ENCODE measurements at regions not wholly inside any gene's neighbourhood (a gene's known extent, or its start where the extent isn't known, plus 50 kb on each side); places are given as distances from the start of the nearest gene placed in this dataset.

GRCh38 chr13:105474983-105475610 lies 1060.4 kb downstream of the EFNB2 start:
- H2AFZ ChIP-seq (ENCODE audit: low read length), result no peak overlapping the region
- no peak overlapping the region for H3K9ac ChIP-seq (ENCODE audit: low read length)
- no peak overlapping the region for H3K4me3 ChIP-seq (ENCODE audit: low read length)
- H3K4me2 ChIP-seq (ENCODE audit: low read depth, low read length, poor library complexity, severe bottlenecking), result no peak overlapping the region
- no peaks in the 10 kb centered on the region for H4K20me1 ChIP-seq (ENCODE audit: insufficient read depth, low read depth, low read length)
- H3K9me3 ChIP-seq (ENCODE audit: low read length), result peaks cover 22% of the 10 kb centered on the region
- no peak for DNase-seq
- H3K9me2 ChIP-seq (replicated peaks; ENCODE audit: insufficient read depth, low read length), result no peaks in the 10 kb centered on the region
- no peaks in the 10 kb centered on the region for H3K4me1 ChIP-seq (ENCODE audit: low read length)
- no peaks in the 10 kb centered on the region for H3K79me2 ChIP-seq (ENCODE audit: low read length)
- H3K27ac ChIP-seq (ENCODE audit: low read length), result no peak overlapping the region
- no peaks in the 10 kb centered on the region for H3K27me3 ChIP-seq (ENCODE audit: low read length)
- H3K36me3 ChIP-seq (ENCODE audit: insufficient read depth, low read length), result no peaks in the 10 kb centered on the region

GRCh38 chr13:105471673-105472072 lies 1063.8 kb downstream of the EFNB2 start:
- no peak overlapping the region for H3K4me3 ChIP-seq (ENCODE audit: low read length)
- H3K9me3 ChIP-seq (ENCODE audit: low read length), result peaks cover 16% of the 10 kb centered on the region
- no peaks in the 10 kb centered on the region for H3K27me3 ChIP-seq (ENCODE audit: low read length)
- H2AFZ ChIP-seq (ENCODE audit: low read length), result no peak overlapping the region
- no peak overlapping the region for H3K9ac ChIP-seq (ENCODE audit: low read length)
- no peaks in the 10 kb centered on the region for H3K36me3 ChIP-seq (ENCODE audit: insufficient read depth, low read length)
- no peaks in the 10 kb centered on the region for H3K9me2 ChIP-seq (replicated peaks; ENCODE audit: insufficient read depth, low read length)
- H3K79me2 ChIP-seq (ENCODE audit: low read length), result no peaks in the 10 kb centered on the region
- H3K4me2 ChIP-seq (ENCODE audit: low read depth, low read length, poor library complexity, severe bottlenecking), result no peak overlapping the region
- H3K4me1 ChIP-seq (ENCODE audit: low read length), result no peaks in the 10 kb centered on the region
- no peak overlapping the region for H3K27ac ChIP-seq (ENCODE audit: low read length)
- DNase-seq, result no peak
- H4K20me1 ChIP-seq (ENCODE audit: insufficient read depth, low read depth, low read length), result no peaks in the 10 kb centered on the region

GRCh38 chr13:105466376-105466775 lies 1069.1 kb downstream of the EFNB2 start:
- H3K27me3 ChIP-seq (ENCODE audit: low read length), result no peaks in the 10 kb centered on the region
- peaks cover 22% of the 10 kb centered on the region for H3K9me3 ChIP-seq (ENCODE audit: low read length)
- no peaks in the 10 kb centered on the region for H3K79me2 ChIP-seq (ENCODE audit: low read length)
- no peaks in the 10 kb centered on the region for H3K4me1 ChIP-seq (ENCODE audit: low read length)
- H3K4me2 ChIP-seq (ENCODE audit: low read depth, low read length, poor library complexity, severe bottlenecking), result no peak overlapping the region
- no peaks in the 10 kb centered on the region for H3K9me2 ChIP-seq (replicated peaks; ENCODE audit: insufficient read depth, low read length)
- no peak overlapping the region for H3K27ac ChIP-seq (ENCODE audit: low read length)
- no peak overlapping the region for H3K4me3 ChIP-seq (ENCODE audit: low read length)
- H2AFZ ChIP-seq (ENCODE audit: low read length), result no peak overlapping the region
- no peak overlapping the region for H3K9ac ChIP-seq (ENCODE audit: low read length)
- no peaks in the 10 kb centered on the region for H4K20me1 ChIP-seq (ENCODE audit: insufficient read depth, low read depth, low read length)
- no peak for DNase-seq
- no peaks in the 10 kb centered on the region for H3K36me3 ChIP-seq (ENCODE audit: insufficient read depth, low read length)

GRCh38 chr13:105465745-105466144 lies 1069.7 kb downstream of the EFNB2 start, which contains the start of gene DAOA:
TSS of gene DAOA (plus strand) at chr13:105466045.
- Histone ChIP-seq H3K4me1 (ENCODE audit: low read length) (no peaks in the 10 kb centered on the region), H3K36me3 (ENCODE audit: insufficient read depth, low read length) (no peaks in the 10 kb centered on the region), H3K4me2 (ENCODE audit: low read depth, low read length, poor library complexity, severe bottlenecking) (no peak within 1 kb of the TSS), H3K9ac (ENCODE audit: low read length) (no peak within 1 kb of the TSS), H3K27ac (ENCODE audit: low read length) (no peak within 1 kb of the TSS), H3K27me3 (ENCODE audit: low read length) (no peaks in the 10 kb centered on the region), H3K9me2 (replicated peaks; ENCODE audit: insufficient read depth, low read length) (no peaks in the 10 kb centered on the region), H3K4me3 (ENCODE audit: low read length) (no peak within 1 kb of the TSS), H3K79me2 (ENCODE audit: low read length) (no peaks in the 10 kb centered on the region), H3K9me3 (ENCODE audit: low read length) (peaks cover 25% of the 10 kb centered on the region), H2AFZ (ENCODE audit: low read length) (no peak within 1 kb of the TSS), H4K20me1 (ENCODE audit: insufficient read depth, low read depth, low read length) (no peaks in the 10 kb centered on the region)
- DNase-seq, result no peak

- Histone ChIP-seq H3K4me2 (ENCODE audit: low read depth, low read length, poor library complexity, severe bottlenecking) (no peak overlapping the region), H4K20me1 (ENCODE audit: insufficient read depth, low read depth, low read length) (no peaks in the 10 kb centered on the region), H3K9me2 (replicated peaks; ENCODE audit: insufficient read depth, low read length) (no peaks in the 10 kb centered on the region), H2AFZ (ENCODE audit: low read length) (no peak overlapping the region), H3K4me3 (ENCODE audit: low read length) (no peak overlapping the region), H3K9ac (ENCODE audit: low read length) (no peak overlapping the region), H3K27ac (ENCODE audit: low read length) (no peak overlapping the region), H3K27me3 (ENCODE audit: low read length) (no peaks in the 10 kb centered on the region), H3K4me1 (ENCODE audit: low read length) (no peaks in the 10 kb centered on the region), H3K36me3 (ENCODE audit: insufficient read depth, low read length) (no peaks in the 10 kb centered on the region), H3K79me2 (ENCODE audit: low read length) (no peaks in the 10 kb centered on the region), H3K9me3 (ENCODE audit: low read length) (peaks cover 26% of the 10 kb centered on the region)
- DNase-seq, result no peak
Observed at GRCh38 chr13:105465251-105465650, 1070.2 kb downstream of the EFNB2 start.

- H3K9me3 ChIP-seq (ENCODE audit: low read length), result peaks cover 31% of the 10 kb centered on the region
- no peaks in the 10 kb centered on the region for H3K79me2 ChIP-seq (ENCODE audit: low read length)
- no peak overlapping the region for H3K27ac ChIP-seq (ENCODE audit: low read length)
- no peaks in the 10 kb centered on the region for H3K4me1 ChIP-seq (ENCODE audit: low read length)
- no peaks in the 10 kb centered on the region for H3K9me2 ChIP-seq (replicated peaks; ENCODE audit: insufficient read depth, low read length)
- no peak overlapping the region for H2AFZ ChIP-seq (ENCODE audit: low read length)
- no peak overlapping the region for H3K9ac ChIP-seq (ENCODE audit: low read length)
- no peaks in the 10 kb centered on the region for H3K36me3 ChIP-seq (ENCODE audit: insufficient read depth, low read length)
- DNase-seq, result no peak
- H4K20me1 ChIP-seq (ENCODE audit: insufficient read depth, low read depth, low read length), result no peaks in the 10 kb centered on the region
- H3K4me2 ChIP-seq (ENCODE audit: low read depth, low read length, poor library complexity, severe bottlenecking), result no peak overlapping the region
- H3K27me3 ChIP-seq (ENCODE audit: low read length), result no peaks in the 10 kb centered on the region
- no peak overlapping the region for H3K4me3 ChIP-seq (ENCODE audit: low read length)
Observed at GRCh38 chr13:105464249-105464648, 1071.2 kb downstream of the EFNB2 start.

GRCh38 chr13:105463011-105463501 lies 1072.4 kb downstream of the EFNB2 start:
- H3K27me3 ChIP-seq (ENCODE audit: low read length), result no peaks in the 10 kb centered on the region
- H2AFZ ChIP-seq (ENCODE audit: low read length), result no peak overlapping the region
- H3K4me1 ChIP-seq (ENCODE audit: low read length), result no peaks in the 10 kb centered on the region
- H3K27ac ChIP-seq (ENCODE audit: low read length), result no peak overlapping the region
- H3K9me2 ChIP-seq (replicated peaks; ENCODE audit: insufficient read depth, low read length), result no peaks in the 10 kb centered on the region
- no peak overlapping the region for H3K4me3 ChIP-seq (ENCODE audit: low read length)
- peaks cover 28% of the 10 kb centered on the region for H3K9me3 ChIP-seq (ENCODE audit: low read length)
- H4K20me1 ChIP-seq (ENCODE audit: insufficient read depth, low read depth, low read length), result no peaks in the 10 kb centered on the region
- H3K4me2 ChIP-seq (ENCODE audit: low read depth, low read length, poor library complexity, severe bottlenecking), result no peak overlapping the region
- H3K36me3 ChIP-seq (ENCODE audit: insufficient read depth, low read length), result no peaks in the 10 kb centered on the region
- no peaks in the 10 kb centered on the region for H3K79me2 ChIP-seq (ENCODE audit: low read length)
- DNase-seq, result no peak
- H3K9ac ChIP-seq (ENCODE audit: low read length), result no peak overlapping the region

- no peak for DNase-seq
- H3K27me3 ChIP-seq (ENCODE audit: low read length), result no peaks in the 10 kb centered on the region
- no peaks in the 10 kb centered on the region for H3K36me3 ChIP-seq (ENCODE audit: insufficient read depth, low read length)
- H3K9me2 ChIP-seq (replicated peaks; ENCODE audit: insufficient read depth, low read length), result no peaks in the 10 kb centered on the region
- peaks cover 28% of the 10 kb centered on the region for H3K9me3 ChIP-seq (ENCODE audit: low read length)
- no peak overlapping the region for H3K27ac ChIP-seq (ENCODE audit: low read length)
- H4K20me1 ChIP-seq (ENCODE audit: insufficient read depth, low read depth, low read length), result no peaks in the 10 kb centered on the region
- no peak overlapping the region for H2AFZ ChIP-seq (ENCODE audit: low read length)
- H3K4me2 ChIP-seq (ENCODE audit: low read depth, low read length, poor library complexity, severe bottlenecking), result no peak overlapping the region
- H3K79me2 ChIP-seq (ENCODE audit: low read length), result no peaks in the 10 kb centered on the region
- no peak overlapping the region for H3K9ac ChIP-seq (ENCODE audit: low read length)
- H3K4me1 ChIP-seq (ENCODE audit: low read length), result no peaks in the 10 kb centered on the region
- no peak overlapping the region for H3K4me3 ChIP-seq (ENCODE audit: low read length)
Observed at GRCh38 chr13:105462098-105462497, 1073.4 kb downstream of the EFNB2 start.
